Endothelial cell of umbilical vein (primary cell): ENCODE measurements at regions not wholly inside any gene's neighbourhood (a gene's known extent, or its start where the extent isn't known, plus 50 kb on each side); places are given as distances from the start of the nearest gene placed in this dataset.

Source experiments
- BruUV-seq: library from RNA; stranded (reverse); fragments of 400-500 nt; replicated peaks from 2 replicates; lab custom pipeline; 2021; lab: Mats Ljungman, UMichigan
- CTCF ChIA-PET: fragments of 300-600, 350-600 bp; sonication (Branson Sonifier 250); formaldehyde crosslinking; loops from one replicate; lab custom pipeline; 2021; ENCODE audit warnings: antibody characterized with exemption, inconsistent platforms; lab: Charles Lee
- POLR2A ChIA-PET: fragments of 300-600, 350-600 bp; sonication (Branson Sonifier 250); formaldehyde crosslinking; loops from one replicate; lab custom pipeline; 2021; ENCODE audit warnings: antibody characterized with exemption, inconsistent platforms; lab: Charles Lee
- DNase-seq: peaks from one replicate; pipeline ENCODE4 v3.0.0-alpha.2; 2011; ENCODE audit warnings: low read depth, low spot score
- FAIRE-seq: peaks from 2 replicates; lab custom pipeline; 2011; peaks lifted over from hg19 to GRCh38; lab: Jason Lieb, UNC
- H2AFZ ChIP-seq: 2 replicates; pipeline ENCODE4 v1.6.0; 2012; ENCODE audit warnings: low read depth, low read length, control low read depth, inconsistent platforms
- H3K27ac ChIP-seq: 2 replicates; pipeline ENCODE4 v1.5.1; 2011; ENCODE audit warnings: low read depth, mild to moderate bottlenecking, control low read depth, low read length, moderate library complexity; ENCODE audit not compliant: insufficient read depth
- H3K27me3 ChIP-seq, 2 experiments: 2 replicates each; pipeline versions ENCODE4 v1.6.0 to v1.6.1; 2011; ENCODE audit warnings: low read length in 2 of 2, mixed read lengths in 1 of 2; ENCODE audit not compliant: control insufficient read depth in 2 of 2, insufficient read depth in 2 of 2
- H3K36me3 ChIP-seq, 2 experiments: 2 replicates in 1 of 2; 3 replicates in 1 of 2; pipeline ENCODE4 v1.5.1; 2011; ENCODE audit warnings: low read length in 2 of 2, mild to moderate bottlenecking in 1 of 2, moderate library complexity in 1 of 2; ENCODE audit not compliant: control insufficient read depth in 2 of 2, insufficient read depth in 2 of 2; ENCODE audit errors: extremely low read depth in 1 of 2
- H3K4me1 ChIP-seq: 3 replicates; pipeline ENCODE4 v1.5.1; 2011; ENCODE audit warnings: mild to moderate bottlenecking, low read length; ENCODE audit not compliant: control insufficient read depth, insufficient read depth; ENCODE audit errors: extremely low read depth
- H3K4me2 ChIP-seq: 2 replicates; pipeline ENCODE4 v1.6.1; 2011; ENCODE audit warnings: low read length, control low read depth, mixed read lengths; ENCODE audit not compliant: insufficient read depth
- H3K4me3 ChIP-seq, 3 experiments: fragments of 200-600 bp in 1 of 3; sonication (generic), shearing (Covaris generic) in 1 of 3; replicated peaks in 1 of 3; 2 replicates each; pipeline ENCODE4 v1.5.1; 2011 to 2016; ENCODE audit warnings: control low read depth in 3 of 3, low read length in 3 of 3, mild to moderate bottlenecking in 2 of 3, inconsistent platforms in 1 of 3, low read depth in 1 of 3, moderate library complexity in 1 of 3; ENCODE audit not compliant: insufficient read depth in 1 of 3
- H3K79me2 ChIP-seq: 2 replicates; pipeline ENCODE4 v1.6.0; 2012; ENCODE audit warnings: low read length, inconsistent platforms; ENCODE audit not compliant: control insufficient read depth, insufficient read depth
- H3K9ac ChIP-seq: replicated peaks from 2 replicates; pipeline ENCODE3; 2011; ENCODE audit warnings: low read length, control low read depth; ENCODE audit not compliant: insufficient read depth; ENCODE audit errors: extremely low read depth
- H3K9me1 ChIP-seq: replicated peaks from 3 replicates; pipeline ENCODE4 v1.6.0; 2011; ENCODE audit warnings: mild to moderate bottlenecking, low read length; ENCODE audit not compliant: control insufficient read depth, insufficient read depth; ENCODE audit errors: extremely low read depth
- H3K9me3 ChIP-seq: replicated peaks from 2 replicates; pipeline ENCODE4 v1.5.1; 2012; ENCODE audit warnings: low read length, inconsistent platforms; ENCODE audit not compliant: control insufficient read depth, insufficient read depth
- H4K20me1 ChIP-seq: replicated peaks from 2 replicates; pipeline ENCODE3; 2011; ENCODE audit warnings: mild to moderate bottlenecking, low read length; ENCODE audit not compliant: control insufficient read depth, insufficient read depth; ENCODE audit errors: extremely low read depth
- EZH2 ChIP-seq: IDR thresholded peaks from 2 replicates; pipeline ENCODE4 v1.6.1; 2012; ENCODE audit warnings: borderline replicate concordance, low read depth, mild to moderate bottlenecking, moderate library complexity, low read length, inconsistent platforms; ENCODE audit not compliant: severe bottlenecking
- FOS ChIP-seq: IDR thresholded peaks from 2 replicates; pipeline ENCODE4 v1.6.1; 2011; ENCODE audit warnings: mild to moderate bottlenecking, low read length, moderate library complexity, borderline replicate concordance; ENCODE audit not compliant: insufficient read depth
- GATA2 ChIP-seq: IDR thresholded peaks from 2 replicates; pipeline ENCODE4 v1.7.0; 2011; ENCODE audit warnings: low read depth, mild to moderate bottlenecking, moderate library complexity, mixed read lengths, low read length; ENCODE audit not compliant: insufficient read length, insufficient read depth
- JUN ChIP-seq: IDR thresholded peaks from 2 replicates; pipeline ENCODE4 v1.6.1; 2011; ENCODE audit warnings: borderline replicate concordance, low read depth; ENCODE audit not compliant: insufficient read length, insufficient read depth
- MAX ChIP-seq: IDR thresholded peaks from 2 replicates; pipeline ENCODE4 v1.6.1; 2011; ENCODE audit not compliant: insufficient read depth, insufficient read length
- MYC ChIP-seq: IDR thresholded peaks from one replicate; pipeline ENCODE4 v1.6.1; 2011; ENCODE audit warnings: mild to moderate bottlenecking, low read depth, low read length
- POLR2A ChIP-seq: IDR thresholded peaks from 2 replicates; pipeline ENCODE4 v1.6.1; 2012; ENCODE audit warnings: low read depth, mild to moderate bottlenecking, control low read depth, low read length
- POLR2AphosphoS5 ChIP-seq: IDR thresholded peaks from 2 replicates; pipeline ENCODE4 v1.6.1; 2012; ENCODE audit warnings: low read depth, mild to moderate bottlenecking, control low read depth, low read length, moderate library complexity; ENCODE audit not compliant: insufficient read depth
- dilution Hi-C: fragments of 300-500 bp; cut with MboI; formaldehyde crosslinking; loops from one replicate; pipeline ENCODE4 v1.15.0; 2019; ENCODE audit warnings: low sequenced_read_pairs; ENCODE audit not compliant: extremely low pct_ligation_motif_present
- intact Hi-C: fragments of 100-400 bp; cut with micrococcal nuclease; formaldehyde crosslinking; loops from one replicate; pipeline ENCODE4 v1.10.0; 2022
- TF ChIP-seq, protein P1 (sequence below), 2 donors: IDR thresholded peaks; 1 replicate in 1 of 2; 2 replicates in 1 of 2; pipeline ENCODE4 v1.5.1; 2011; ENCODE audit warnings: low read length in 2 of 2, mild to moderate bottlenecking in 2 of 2, moderate library complexity in 2 of 2, control low read depth in 1 of 2, inconsistent platforms in 1 of 2, low read depth in 1 of 2; ENCODE audit not compliant: insufficient read depth in 1 of 2; ENCODE audit errors: extremely low read depth in 1 of 2

- POLR2A ChIA-PET = no interaction called here
- intact Hi-C loops = no loop called here
- Histone ChIP-seq H3K36me3 (no peaks in the 10 kb centered on the region), H3K9ac (no peak overlapping the region), H4K20me1 (no peaks in the 10 kb centered on the region), H2AFZ (no peak overlapping the region), H3K4me3 (no peak overlapping the region), H3K9me1 (no peaks in the 10 kb centered on the region), H3K27me3 (no peaks in the 10 kb centered on the region), H3K4me2 (no peak overlapping the region), H3K79me2 (no peaks in the 10 kb centered on the region), H3K9me3 (no peaks in the 10 kb centered on the region), H3K27ac (no peak overlapping the region), H3K4me1 (no peaks in the 10 kb centered on the region)
- dilution Hi-C loops = no loop called here
- FAIRE-seq (no peak), DNase-seq (no peak)
- CTCF ChIA-PET = no interaction called here
- BruUV-seq = no TSS peak
- TF ChIP-seq POLR2AphosphoS5 (no peak), POLR2A (no peak), GATA2 (no peak), EZH2 (no peak), JUN (no peak), MYC (no peak), FOS (no peak), MAX (no peak)
- TF ChIP-seq, protein P1, sequence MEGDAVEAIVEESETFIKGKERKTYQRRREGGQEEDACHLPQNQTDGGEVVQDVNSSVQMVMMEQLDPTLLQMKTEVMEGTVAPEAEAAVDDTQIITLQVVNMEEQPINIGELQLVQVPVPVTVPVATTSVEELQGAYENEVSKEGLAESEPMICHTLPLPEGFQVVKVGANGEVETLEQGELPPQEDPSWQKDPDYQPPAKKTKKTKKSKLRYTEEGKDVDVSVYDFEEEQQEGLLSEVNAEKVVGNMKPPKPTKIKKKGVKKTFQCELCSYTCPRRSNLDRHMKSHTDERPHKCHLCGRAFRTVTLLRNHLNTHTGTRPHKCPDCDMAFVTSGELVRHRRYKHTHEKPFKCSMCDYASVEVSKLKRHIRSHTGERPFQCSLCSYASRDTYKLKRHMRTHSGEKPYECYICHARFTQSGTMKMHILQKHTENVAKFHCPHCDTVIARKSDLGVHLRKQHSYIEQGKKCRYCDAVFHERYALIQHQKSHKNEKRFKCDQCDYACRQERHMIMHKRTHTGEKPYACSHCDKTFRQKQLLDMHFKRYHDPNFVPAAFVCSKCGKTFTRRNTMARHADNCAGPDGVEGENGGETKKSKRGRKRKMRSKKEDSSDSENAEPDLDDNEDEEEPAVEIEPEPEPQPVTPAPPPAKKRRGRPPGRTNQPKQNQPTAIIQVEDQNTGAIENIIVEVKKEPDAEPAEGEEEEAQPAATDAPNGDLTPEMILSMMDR (IDR thresholded peaks at IDR 0.05; ENCODE audit: extremely low read depth in 1 of 2, insufficient read depth in 1 of 2, low read depth in 1 of 2, low read length in 2 of 2) = no peak
Observed at GRCh38 chr10:43317422-43317821, 50.6 kb upstream of the RASGEF1A start.
